GM19238 (cell line): ENCODE measurements at regions not wholly inside any gene's neighbourhood (a gene's known extent, or its start where the extent isn't known, plus 50 kb on each side); places are given as distances from the start of the nearest gene placed in this dataset.
"Not testable (repeated sequence)": the region's sequence is repeated elsewhere in the genome, so short reads cannot be mapped to it uniquely, and the experiment has no call there.

Experiments used
- DNase-seq: peaks from one replicate; pipeline ENCODE4 v3.0.0; 2011; ENCODE audit warnings: low spot score; ENCODE audit not compliant: insufficient read length

- no peak for DNase-seq
Observed at GRCh38 chr2:144128130-144128746, 391.7 kb downstream of the ZEB2 start.

GRCh38 chr2:144127693-144128092 is 392.2 kb downstream of the ZEB2 start:
- no peak for DNase-seq

GRCh38 chr2:144126302-144126701 is 393.6 kb downstream of the ZEB2 start:
- DNase-seq = no peak

GRCh38 chr2:144125751-144126150 is 394.2 kb downstream of the ZEB2 start:
- DNase-seq = no peak

GRCh38 chr2:144124882-144125281 is 395.0 kb downstream of the ZEB2 start:
- DNase-seq = no peak

GRCh38 chr2:144120487-144120886 is 399.4 kb downstream of the ZEB2 start:
- DNase-seq = no peak

GRCh38 chr2:144117086-144117485 is 402.8 kb downstream of the ZEB2 start:
- no peak for DNase-seq

GRCh38 chr2:144115739-144116291 is 404.1 kb downstream of the ZEB2 start:
- DNase-seq = no peak

- no peak for DNase-seq
Observed at GRCh38 chr2:144114760-144115159, 405.2 kb downstream of the ZEB2 start.

GRCh38 chr2:144111437-144111836 is 408.5 kb downstream of the ZEB2 start:
- DNase-seq = no peak

GRCh38 chr2:144106104-144106503 is 413.8 kb downstream of the ZEB2 start:
- not testable (repeated sequence) for DNase-seq

GRCh38 chr2:144102386-144102785 is 417.5 kb downstream of the ZEB2 start:
- DNase-seq = no peak

- DNase-seq = no peak
Observed at GRCh38 chr2:144099780-144100377, 420.0 kb downstream of the ZEB2 start.

- no peak for DNase-seq
Observed at GRCh38 chr2:144099340-144099739, 420.6 kb downstream of the ZEB2 start.

- no peak for DNase-seq
Observed at GRCh38 chr2:144097440-144098225, 422.3 kb downstream of the ZEB2 start.

- no peak for DNase-seq
Observed at GRCh38 chr2:144096531-144096930, 423.4 kb downstream of the ZEB2 start.

GRCh38 chr2:144094408-144095151 is 425.3 kb downstream of the ZEB2 start:
- DNase-seq = no peak

- DNase-seq = no peak
Observed at GRCh38 chr2:144091622-144092021, 428.3 kb downstream of the ZEB2 start.

- DNase-seq = no peak
Observed at GRCh38 chr2:144088863-144089262, 431.1 kb downstream of the ZEB2 start.

- no peak for DNase-seq
Observed at GRCh38 chr2:144086965-144087364, 433.0 kb downstream of the ZEB2 start.

GRCh38 chr2:144085016-144085415 is 434.9 kb downstream of the ZEB2 start:
- DNase-seq = no peak
